ENCODE measurements at regions not wholly inside any gene's neighbourhood (a gene's known extent, or its start where the extent isn't known, plus 50 kb on each side); places are given as distances from the start of the nearest gene placed in this dataset.

DNA sequence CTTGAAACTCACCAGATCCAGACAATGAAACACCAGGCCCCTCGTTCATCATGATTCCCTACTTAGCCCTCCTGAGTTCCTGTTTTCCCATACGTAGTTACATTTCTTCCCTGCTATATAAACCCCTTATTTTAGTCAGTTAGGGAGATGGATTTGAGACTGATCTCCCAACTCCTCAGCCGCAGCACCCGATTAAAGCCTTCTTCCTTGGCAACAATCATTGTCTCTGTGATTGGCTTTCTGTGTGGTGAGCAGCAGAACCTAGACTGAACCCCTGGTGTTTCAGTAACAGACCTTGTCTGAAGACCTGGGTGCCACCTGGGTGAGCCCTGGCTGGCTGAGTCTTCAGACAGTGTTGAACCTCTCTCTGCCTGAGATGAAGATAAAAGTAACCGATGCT lies 118.0 kb downstream of the OAT start:
- DNase-seq (ENCODE audit: low spot score): no peak
- in situ Hi-C loops (cut with MboI; ENCODE audit: low pct_unique_long_range_greater_than_20kb, low sequenced_read_pairs, unreplicated experiment): no loop called here
- TF ChIP-seq, protein P1, sequence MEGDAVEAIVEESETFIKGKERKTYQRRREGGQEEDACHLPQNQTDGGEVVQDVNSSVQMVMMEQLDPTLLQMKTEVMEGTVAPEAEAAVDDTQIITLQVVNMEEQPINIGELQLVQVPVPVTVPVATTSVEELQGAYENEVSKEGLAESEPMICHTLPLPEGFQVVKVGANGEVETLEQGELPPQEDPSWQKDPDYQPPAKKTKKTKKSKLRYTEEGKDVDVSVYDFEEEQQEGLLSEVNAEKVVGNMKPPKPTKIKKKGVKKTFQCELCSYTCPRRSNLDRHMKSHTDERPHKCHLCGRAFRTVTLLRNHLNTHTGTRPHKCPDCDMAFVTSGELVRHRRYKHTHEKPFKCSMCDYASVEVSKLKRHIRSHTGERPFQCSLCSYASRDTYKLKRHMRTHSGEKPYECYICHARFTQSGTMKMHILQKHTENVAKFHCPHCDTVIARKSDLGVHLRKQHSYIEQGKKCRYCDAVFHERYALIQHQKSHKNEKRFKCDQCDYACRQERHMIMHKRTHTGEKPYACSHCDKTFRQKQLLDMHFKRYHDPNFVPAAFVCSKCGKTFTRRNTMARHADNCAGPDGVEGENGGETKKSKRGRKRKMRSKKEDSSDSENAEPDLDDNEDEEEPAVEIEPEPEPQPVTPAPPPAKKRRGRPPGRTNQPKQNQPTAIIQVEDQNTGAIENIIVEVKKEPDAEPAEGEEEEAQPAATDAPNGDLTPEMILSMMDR (IDR thresholded peaks at IDR 0.05; ENCODE audit: extremely low read depth, insufficient read depth, missing control alignments): no peak

DNA sequence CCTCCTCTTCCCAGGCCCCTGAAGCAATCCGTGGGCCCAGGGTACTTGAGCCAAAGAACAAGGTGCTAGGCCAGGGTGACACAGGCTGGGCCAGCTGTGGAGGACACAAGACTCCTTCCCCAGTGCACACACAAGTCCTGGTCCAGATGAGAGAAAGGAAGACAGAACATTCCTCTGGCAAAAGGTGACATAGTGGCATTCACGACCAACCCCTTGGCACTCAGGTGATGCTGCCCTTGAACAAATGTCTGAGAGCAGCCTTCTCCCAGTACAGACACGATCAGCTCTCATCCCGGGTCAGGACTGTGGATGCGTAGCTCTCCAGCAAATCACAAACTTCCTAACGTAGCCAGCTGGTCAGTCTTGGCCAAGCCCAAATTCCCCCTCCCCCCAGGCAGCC lies 118.5 kb downstream of the OAT start:
- TF ChIP-seq, protein P1 (IDR thresholded peaks at IDR 0.05; ENCODE audit: extremely low read depth, insufficient read depth, missing control alignments): no peak
- in situ Hi-C loops (cut with MboI; ENCODE audit: low pct_unique_long_range_greater_than_20kb, low sequenced_read_pairs, unreplicated experiment): no loop called here
- DNase-seq (ENCODE audit: low spot score): no peak

DNA sequence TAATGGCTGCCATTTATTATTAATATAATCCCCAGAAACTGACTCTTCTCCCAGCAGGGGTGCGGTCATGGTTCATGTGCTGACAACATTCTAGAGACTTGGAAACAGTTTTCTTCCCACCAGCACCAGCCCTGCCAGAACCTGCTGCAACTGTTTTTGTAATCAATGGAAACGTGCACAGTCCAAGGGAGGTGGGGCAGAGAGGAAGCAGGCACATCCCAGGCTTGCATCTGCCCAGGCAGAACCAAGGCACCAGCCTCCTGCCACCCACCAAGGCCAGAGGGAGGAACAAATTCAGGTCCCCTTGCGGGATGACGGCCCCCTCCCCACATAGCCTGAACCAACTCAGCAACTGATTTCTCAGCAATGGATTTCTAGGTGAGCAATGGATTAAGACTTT lies 119.0 kb downstream of the OAT start:
- TF ChIP-seq, protein P1 (IDR thresholded peaks at IDR 0.05; ENCODE audit: extremely low read depth, insufficient read depth, missing control alignments): no peak
- no peak for DNase-seq (ENCODE audit: low spot score)
- in situ Hi-C loops (cut with MboI; ENCODE audit: low pct_unique_long_range_greater_than_20kb, low sequenced_read_pairs, unreplicated experiment): no loop called here

DNA sequence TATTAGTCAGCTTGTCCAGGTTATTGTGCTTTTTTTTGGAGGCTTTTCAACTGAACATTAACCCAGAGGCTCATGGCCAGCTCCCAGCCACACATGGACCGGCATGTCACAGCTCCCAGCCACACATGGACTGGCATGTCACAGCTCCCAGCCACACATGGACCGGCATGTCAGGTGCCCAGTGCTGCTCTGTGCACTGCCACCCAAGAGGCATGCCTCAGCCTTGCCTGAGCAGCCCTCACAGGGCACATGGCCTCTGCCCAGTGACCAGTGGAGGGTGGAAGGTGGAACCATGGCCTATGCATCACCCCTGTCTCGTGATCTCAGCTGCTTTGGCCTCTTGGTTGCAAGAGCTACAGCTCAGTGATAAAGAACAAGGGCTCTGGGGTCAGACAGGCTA lies 119.8 kb downstream of the OAT start:
- in situ Hi-C loops (cut with MboI; ENCODE audit: low pct_unique_long_range_greater_than_20kb, low sequenced_read_pairs, unreplicated experiment): no loop called here

DNA sequence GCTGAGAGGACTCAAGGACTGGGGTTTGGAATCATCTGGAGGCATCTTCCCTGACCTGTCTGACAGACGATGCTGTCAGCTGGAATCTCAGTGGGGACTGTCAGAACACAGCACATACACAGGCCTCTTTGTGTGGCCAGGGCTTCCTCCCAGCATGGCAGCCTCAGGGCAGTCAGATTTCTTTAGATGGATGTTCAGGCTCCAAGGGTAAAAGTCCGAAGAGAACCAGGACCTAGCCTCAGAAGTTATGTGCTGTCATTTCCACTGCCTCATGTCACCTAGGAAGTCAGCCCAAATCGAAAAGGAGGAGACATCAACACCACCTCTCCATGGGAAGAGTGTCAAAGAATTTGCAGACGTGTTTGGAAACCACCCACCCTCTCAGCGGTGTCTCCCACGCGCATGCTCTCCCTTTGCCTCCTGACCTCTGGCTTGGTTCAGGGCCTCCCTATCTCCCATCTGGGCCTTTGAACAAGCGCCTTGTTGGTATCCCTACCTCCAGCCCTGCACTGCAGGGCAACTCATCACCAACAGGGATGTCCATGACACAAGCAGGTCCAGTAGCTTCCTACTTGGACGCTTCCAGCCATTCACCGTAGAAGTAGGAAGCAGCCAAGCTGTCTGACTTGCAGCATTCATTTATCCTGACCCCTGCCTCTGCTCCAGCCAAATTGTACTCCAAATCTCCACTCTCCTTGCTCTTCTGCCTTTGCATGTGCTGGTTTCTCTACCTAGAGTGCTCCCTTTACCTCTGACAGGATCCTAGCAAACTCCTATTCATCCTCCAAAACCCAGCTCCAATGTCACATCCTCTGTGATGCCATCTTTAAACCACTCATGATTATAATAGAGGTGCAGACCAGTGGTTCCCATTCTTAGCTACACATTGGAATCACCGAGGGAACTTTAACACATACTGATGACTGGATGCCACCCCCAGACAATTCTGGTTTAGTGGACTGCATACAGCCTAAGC lies 121.6 kb downstream of the OAT start:
- in situ Hi-C loops (cut with MboI; ENCODE audit: low pct_unique_long_range_greater_than_20kb, low sequenced_read_pairs, unreplicated experiment): no loop called here
- DNase-seq (ENCODE audit: low spot score): no peak
- TF ChIP-seq, protein P1 (IDR thresholded peaks at IDR 0.05; ENCODE audit: extremely low read depth, insufficient read depth, missing control alignments): no peak

More for the DNA sequence above, 119.8 kb downstream of the OAT start:
- DNase-seq (ENCODE audit: low spot score): no peak
- TF ChIP-seq, protein P1 (IDR thresholded peaks at IDR 0.05; ENCODE audit: extremely low read depth, insufficient read depth, missing control alignments): no peak

DNA sequence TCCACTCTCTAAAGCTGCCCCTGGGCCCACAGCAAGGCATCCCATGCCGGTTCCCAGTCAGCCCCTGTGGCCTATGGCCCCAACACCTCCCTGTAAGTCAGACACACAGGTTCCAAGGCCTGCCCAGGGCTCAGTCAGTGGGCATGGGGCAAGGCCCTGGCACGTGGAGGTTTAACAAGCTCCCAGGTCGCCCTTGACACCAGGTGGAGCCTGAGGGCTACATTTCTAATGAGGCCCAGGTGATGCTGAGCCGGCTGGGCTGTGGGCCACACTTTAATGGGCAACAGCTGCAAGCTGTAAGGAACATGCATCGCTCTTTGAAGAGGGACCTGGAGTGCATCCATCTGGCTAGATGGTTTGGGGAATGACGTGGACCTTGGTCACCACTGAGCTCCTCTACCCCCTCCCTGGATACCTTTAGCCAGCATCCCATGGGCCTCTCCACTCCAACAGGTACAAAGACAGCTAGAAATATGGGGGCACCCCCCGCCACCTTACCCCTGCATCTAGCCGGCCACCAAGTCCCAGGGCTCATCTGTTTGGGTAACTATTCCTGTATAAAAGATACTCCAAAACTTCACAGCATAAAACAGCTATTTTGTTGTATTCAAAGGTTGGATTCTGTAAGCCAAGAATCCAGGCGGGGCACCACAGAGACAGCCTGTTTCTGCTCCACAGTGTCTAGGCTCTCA lies 122.5 kb downstream of the OAT start:
- in situ Hi-C loops (cut with MboI; ENCODE audit: low pct_unique_long_range_greater_than_20kb, low sequenced_read_pairs, unreplicated experiment): no loop called here
- TF ChIP-seq, protein P1 (IDR thresholded peaks at IDR 0.05; ENCODE audit: extremely low read depth, insufficient read depth, missing control alignments): no peak
- no peak for DNase-seq (ENCODE audit: low spot score)
